CD4-positive, alpha-beta T cell treated with Interleukin-12 subunit alpha and Interleukin-12 subunit beta, for 1 hour (primary cell): ENCODE measurements at regions not wholly inside any gene's neighbourhood (a gene's known extent, or its start where the extent isn't known, plus 50 kb on each side); places are given as distances from the start of the nearest gene placed in this dataset.
"Not testable (repeated sequence)": the region's sequence is repeated elsewhere in the genome, so short reads cannot be mapped to it uniquely, and the experiment has no call there.

Experiments used
- DNase-seq: peaks from one replicate; pipeline ENCODE4 v3.0.0-alpha.2; 2020

DNA sequence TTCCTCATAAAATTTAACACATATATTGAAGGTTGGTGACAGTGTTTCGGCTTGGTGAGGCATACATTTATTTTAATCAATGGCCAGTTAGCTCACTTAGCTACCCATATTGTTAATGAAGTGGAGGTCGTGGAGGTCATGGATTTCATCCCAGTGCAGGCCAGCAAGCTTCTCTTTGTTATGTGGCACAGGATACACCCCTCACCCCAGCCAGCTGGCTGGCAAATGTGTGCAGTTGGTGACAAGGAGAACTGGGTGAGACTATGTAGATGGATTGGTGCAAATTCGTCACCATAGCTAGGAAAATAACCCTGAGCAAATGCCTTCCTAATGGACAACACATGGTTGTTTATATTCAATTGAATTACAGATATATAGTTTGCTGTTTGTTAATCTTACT is 50.5 kb upstream of the FOXP2 start:
- no peak for DNase-seq

DNA sequence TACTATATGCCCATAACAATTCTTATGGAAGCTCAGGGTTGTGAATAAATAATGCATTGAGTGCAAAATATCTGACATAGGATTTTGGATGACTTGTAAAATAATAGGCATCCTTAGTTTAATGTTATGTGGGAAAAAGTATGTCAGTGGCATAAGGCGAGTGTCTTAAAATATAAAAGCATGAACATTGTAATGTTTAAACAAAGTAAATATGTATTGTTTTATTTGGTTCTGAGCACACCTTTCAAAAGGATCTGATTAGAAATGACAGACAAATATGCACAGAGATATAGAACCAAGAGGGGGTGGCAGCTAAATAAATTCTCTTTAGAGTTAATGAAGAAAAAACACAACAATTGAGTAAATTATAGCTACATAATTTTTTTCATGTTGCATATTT is 51.3 kb upstream of the FOXP2 start:
- DNase-seq: no peak

DNA sequence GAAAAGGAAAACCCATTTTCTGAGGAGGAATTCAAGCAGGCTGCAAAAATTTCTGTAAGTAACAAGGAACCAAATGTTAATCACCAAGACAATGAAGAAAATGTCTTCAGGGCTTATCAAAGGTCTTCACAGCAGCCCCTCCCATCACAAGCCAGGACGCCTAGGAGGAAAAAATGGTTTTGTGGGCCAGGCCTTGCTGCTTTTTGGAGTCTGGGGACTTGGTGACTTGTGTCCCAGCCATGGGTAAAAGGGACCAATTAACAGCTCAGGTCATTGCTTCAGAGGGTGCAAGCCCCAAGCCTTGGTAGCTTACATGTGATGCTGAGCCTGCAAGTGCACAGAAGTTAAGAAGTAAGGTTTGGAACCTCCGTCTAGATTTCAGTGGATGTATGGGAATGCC is 55.7 kb upstream of the FOXP2 start:
- no peak for DNase-seq

DNA sequence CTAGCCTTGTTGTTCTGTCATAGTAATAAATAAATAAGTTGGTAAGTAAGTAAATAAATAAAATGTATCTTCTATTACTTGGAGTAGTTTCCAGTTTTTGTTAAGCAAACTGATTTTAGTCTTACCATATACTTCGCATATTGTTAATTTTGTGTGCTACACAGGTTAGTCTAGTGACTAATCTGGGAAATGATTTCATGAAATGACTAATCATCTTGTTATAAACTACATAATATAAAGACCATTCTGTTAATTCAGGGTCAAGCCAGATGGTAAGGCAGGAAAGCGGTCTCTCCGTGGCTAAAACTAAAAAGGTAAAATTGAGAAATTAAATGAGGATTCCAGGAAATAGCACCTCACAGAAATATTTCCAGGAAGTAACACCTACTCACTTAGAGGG is 58.5 kb upstream of the FOXP2 start:
- DNase-seq: no peak

DNA sequence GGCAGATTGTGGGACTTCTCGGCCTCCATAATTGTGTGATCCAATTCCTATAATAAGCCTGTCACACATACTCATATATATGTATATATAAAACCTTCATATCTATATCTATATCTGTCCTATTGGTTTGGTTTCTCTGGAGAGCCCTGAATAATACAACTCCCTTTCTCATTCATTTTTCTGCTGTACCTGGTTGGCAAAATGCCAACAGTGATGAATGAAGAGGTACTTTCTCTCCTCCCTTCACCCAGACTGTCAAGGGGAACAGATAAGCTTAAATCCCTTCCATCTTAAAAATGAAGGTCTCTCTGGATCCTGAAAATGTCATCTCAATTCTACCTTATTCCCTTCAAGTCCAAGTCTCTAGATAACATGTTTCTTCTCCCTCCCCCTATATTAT is 60.3 kb upstream of the FOXP2 start:
- no peak for DNase-seq

DNA sequence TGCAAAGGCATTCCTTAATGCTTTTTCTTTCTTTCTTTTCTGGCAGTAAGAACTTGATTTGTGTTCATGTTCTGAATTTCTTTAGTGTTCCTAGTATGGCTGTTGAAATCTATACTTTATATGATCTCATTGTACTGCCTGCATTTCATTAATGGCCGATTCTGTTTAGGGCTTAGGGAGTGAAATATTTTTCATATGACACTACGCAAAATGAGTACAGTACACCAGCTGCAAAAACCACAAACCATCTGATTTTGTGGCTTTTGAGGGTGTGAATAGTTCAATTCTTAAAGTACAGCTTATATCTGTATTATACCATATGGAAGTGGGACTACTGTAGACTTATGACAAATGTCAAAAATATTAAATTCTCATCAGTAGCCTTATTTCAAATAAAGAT is 69.1 kb upstream of the FOXP2 start:
- no peak for DNase-seq

DNA sequence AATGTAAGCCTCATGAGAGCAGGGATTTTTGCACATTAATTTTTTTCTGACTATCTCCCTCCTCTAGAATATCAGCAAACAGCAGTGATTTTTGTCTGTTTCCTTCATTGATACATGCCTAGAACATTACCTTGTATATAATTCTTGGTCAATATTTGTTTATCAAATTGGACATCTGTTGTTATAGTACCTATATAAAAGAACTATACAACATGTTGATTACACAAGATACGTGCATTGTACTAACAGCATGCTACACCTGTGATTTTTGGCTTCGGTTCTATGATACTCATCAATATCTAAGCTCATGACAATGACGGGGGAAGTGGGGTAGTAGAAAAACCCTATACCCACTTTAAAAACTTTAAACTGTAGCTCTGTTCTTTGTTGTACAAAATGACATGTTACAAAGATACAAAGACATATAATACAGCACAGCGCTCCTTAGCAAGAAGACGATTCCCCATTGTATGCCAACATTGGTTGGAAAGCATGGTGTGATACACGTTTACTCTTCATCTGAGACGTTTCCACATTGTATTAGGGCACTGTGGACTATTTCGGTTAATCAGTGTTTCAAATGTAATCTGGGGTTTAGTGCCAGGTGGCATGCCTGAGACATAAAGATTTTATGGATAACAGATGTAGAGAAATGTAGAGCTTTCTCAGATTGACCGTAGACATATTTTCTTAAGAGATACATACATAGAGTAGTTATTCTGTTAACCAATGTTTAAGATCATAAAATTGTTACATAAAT is 70.5 kb upstream of the FOXP2 start:
- no peak for DNase-seq

DNA sequence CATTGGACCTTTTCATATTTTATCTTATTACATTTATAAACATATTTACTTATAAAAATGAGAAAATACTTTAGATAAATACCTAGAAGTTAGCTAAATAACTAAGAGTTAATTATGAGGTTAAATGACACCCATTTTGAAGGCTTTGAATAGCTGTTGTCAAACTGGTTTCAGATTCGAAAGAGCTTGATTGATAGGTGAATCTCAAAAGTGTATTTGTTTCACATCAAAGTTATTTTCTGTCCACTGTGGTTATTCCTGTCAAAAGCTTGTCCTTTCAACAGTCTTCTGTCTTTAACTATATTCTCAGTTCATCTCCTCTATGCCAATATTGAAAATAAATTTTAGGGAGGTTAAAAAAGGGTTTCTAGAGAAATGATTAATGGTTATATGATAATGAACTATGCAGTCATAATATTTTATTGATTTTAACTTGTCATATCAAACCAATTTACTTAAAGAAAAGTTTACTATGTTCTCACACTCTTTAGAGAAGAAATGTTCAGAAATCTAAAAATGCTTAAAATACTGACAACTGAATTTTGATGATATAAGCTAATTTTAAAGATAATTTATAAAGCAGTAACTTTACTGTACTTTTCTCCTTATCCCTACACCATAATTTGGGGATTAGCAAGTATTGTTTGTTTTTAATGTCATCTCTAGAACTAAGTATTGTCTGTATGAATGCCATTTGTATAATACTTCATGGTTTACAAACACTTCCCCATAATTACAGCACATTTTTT is 72.0 kb upstream of the FOXP2 start:
- DNase-seq: no peak

DNA sequence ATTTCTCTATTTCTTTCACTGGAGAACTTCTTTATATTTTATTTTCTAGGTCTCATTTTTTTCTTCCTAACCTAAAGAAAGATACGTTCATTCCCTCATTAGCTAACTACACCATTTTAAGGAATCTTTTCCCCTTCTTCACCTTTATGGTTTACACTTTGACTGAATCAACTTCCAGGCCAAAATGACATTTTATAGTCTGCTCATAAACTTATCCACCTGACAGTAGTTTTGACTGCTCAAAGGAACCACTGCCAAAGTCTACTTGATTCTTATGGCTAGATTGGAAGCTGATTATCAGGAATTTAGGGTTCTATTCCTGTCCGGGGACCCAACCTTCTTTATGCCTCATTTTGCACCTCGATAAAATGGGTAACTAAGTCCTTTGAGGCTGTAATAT is 73.0 kb upstream of the FOXP2 start:
- DNase-seq: no peak

DNA sequence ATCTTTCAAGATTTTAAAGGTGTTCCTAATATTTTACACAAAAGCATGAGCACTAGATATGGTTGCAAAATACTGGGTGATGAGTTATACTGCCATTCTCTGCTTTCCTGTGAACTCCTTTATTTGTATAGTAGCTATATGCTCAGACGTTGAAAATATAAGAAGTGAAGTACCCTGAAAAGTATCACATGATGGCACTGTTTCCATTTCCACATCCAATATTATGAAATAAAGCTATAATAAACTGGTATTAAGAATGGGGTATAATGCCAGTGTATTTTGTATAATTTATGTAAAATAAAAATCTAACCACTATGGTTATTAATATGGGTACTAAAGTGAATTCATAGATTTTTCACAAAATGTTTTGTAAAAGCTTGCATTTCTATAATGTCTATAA is 79.6 kb upstream of the FOXP2 start:
- DNase-seq: no peak

DNA sequence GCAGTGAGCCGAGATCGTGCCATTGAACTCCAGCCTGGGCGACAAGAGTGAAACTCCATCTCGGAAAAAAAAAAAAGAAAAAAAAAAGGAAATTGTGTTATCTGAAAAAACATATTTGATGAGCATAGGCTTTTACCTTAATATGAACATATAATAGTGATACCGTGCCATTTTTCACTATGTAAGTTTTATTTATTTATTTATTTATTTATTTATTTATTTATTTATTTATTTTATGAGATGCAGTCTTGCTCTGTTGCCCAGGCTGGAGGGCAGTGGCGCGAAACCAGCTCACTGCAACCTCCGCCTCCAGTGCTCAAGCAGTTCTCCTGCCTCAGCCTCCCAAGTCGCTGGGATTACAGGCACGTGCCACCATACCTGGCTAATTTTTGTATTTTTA is 85.2 kb upstream of the FOXP2 start:
- DNase-seq: not testable (repeated sequence)

DNA sequence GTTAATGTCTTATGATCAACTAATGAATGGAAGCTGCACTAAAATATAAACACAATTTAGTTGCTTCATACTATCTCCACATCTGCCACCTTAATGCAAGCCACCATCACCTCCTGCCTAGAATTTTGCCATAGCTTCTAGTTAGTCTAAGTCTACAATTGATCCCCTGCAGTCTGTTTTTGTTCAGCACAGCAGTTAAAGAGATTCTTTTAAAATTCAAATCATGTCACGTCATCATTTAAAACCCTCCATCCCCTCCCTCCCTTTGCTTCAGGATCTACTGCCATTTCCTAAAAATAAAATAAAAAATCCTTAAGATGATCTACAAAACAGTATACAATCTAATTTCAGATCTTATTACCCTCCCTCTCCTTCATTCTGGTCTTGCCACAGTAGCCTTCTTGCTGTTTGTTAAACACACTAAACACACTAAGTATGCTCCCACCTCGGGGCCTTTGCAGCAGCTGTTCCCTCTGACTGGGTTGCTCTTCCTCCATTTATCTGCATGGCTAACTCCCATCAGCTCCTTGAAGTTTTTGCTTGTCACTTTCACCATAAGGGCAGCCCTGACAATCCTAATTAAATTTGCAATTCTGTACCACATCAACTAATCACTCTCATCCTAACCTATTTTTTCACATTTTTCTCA is 97.0 kb upstream of the FOXP2 start:
- DNase-seq: no peak

DNA sequence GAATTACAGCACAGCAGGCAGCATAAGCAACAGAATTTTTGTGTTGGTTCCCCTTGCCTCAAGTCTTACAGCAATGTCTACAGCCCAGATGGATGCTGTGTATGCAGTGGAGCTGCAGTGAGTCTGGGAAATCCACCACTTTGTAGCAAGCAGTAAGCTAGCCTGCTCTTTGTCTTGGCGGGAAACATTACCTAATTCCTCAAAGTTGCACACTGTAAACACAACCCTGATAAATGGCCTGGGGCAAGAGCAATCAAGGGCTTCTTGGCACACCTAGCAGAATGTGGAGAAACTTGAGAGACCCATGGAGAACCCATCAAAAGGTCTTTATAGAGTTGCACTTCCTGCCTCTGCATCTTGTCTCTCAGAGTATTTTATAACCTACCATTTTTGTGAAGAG is 102.0 kb upstream of the FOXP2 start:
- DNase-seq: no peak

DNA sequence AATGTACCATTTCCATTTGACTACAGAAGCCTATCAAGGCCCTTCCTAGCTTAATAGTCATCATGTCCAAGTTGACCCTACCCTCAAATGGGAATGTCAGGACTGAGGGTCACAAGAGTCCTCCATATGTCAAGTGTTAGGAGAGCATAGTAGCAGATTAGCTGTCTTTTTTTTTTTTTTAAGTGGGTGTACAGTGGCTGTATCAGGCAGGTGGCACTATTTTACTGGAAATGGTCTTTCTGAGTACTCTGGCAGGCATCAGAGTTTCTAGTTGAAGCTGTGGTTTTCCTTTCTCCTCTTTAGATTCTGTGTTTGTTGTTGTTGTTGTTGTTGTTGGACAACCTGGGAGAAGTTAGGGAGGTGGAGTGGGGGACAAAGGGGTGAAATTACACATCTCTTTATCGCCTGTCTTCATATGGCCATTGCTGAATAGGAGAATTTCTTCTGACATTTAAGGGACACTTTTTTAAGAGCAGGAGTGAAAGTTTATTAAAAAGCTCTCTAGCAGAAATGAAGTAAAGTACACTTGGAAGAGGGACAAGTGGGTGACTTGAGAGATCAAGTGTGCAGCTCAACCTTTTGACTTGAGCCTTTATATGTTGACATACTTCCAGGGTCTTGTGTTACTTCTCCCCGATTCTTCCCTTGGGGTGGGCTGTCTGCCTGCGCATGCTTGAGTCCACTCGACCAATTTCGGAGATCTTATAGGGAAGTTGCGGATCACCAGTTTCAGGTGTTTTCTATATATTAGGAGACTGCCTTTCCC is 104.1 kb upstream of the FOXP2 start:
- no peak for DNase-seq

DNA sequence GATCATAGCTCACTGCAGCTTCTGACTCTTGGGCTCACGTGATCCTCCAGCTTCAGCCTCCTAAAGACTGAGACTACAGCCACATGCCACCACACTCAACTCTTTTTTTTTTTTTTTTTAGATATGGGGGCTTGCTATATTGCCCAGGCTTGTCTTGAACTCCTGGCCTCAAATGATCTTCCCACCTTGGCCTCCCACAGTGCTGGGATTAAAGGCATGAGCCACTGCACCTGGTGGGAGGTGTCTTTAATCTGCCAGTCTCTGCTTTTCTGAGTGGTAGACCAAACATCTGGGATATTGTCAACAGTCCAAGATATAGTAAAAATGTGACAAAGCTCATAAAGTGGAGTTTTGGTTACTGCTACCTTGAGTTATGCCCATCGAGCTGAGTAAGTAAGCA is 104.9 kb upstream of the FOXP2 start:
- DNase-seq: no peak

DNA sequence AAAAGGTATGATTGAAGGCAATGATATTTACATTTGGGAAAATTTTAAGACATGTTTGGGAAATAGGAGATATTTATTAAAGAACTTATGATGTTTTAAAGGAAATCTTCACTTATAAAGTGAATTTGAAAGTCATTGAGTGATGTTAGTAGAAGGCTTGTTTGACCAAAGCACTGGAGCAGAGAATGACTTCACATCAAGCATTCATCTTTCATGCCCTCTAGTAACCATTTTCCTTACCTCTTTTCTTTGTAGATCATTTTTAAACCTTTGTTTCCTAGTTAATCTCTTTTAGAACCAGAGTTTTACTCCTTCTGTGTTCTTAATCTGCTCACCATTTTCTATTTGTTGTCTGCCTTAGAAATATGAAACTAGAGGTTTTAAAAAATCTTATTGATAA is 111.3 kb upstream of the FOXP2 start:
- no peak for DNase-seq

DNA sequence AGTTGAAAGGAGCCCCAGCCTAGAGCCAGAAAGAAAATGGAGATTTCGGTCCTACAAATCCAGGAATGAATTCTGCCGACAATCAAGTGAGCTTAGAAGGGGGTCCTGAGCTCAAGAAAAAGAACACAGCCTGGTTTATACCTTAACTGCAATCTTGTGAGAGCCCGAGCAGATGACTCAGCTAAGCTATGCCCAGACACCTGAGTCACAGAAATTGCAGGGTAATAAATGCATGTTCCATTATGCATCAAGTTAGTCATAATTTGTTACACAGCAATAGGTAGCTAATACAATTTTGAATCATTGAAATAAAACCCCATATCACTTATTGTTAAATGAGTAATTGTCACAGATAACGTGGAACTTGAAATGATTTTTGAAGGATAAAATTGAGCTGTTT is 111.8 kb upstream of the FOXP2 start:
- DNase-seq: no peak

DNA sequence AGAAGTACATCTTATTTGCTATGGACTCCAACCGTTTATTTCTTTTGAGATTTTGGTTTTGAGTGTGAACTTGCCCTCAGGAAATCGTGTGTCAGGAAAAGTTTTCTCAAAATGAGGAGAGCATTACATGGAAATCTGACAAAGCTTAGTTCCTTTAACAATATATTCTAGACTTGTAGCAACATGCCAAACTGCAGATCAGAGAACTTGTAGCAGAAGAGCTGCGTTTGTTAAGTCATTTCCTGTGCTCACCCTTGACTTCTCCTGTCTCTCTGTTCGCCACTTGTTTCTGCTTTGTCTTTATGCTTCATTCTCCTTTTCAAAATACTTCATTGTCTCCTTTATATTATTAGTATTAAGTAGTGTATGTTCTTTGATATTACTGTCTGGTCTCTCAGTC is 116.6 kb upstream of the FOXP2 start:
- DNase-seq: no peak

DNA sequence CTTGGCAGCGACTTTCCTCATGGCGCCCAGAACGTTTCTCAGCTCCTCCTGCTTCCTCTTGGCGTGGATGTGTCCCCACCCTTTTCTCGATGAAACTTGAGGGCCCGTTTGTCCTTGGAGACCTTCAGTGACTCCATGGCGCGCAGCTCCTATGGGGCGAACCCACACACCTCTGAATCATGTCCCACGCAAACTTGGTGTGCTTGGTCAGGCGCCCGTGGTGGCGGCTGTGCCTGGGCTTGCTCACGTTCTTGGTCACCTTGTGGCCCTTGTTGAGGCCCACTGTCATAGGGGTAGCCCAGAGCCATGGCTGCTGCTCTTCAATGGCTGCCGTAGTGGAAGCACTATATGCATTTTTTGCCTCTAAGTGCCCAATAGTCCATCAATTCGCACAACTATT is 117.5 kb upstream of the FOXP2 start:
- DNase-seq: no peak

DNA sequence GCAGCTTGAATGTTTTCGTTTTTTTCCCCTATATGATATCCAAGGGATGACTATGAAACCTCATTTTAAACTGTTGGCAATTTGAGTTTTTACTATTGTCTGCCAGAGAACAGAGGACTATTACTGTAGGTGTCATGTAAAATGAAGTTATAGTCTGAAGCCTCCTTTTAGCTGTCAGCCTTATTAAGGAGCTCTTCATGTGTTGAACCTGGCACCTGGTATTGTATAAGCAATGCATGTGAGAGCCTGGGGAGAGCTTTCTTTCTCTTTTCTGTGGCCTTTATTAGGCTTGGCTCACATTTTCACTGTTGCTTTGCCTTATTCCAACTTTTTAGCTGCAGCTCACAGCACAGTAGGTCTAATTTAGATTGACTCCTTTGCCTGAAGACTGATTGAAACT is 119.1 kb upstream of the FOXP2 start:
- DNase-seq: no peak

DNA sequence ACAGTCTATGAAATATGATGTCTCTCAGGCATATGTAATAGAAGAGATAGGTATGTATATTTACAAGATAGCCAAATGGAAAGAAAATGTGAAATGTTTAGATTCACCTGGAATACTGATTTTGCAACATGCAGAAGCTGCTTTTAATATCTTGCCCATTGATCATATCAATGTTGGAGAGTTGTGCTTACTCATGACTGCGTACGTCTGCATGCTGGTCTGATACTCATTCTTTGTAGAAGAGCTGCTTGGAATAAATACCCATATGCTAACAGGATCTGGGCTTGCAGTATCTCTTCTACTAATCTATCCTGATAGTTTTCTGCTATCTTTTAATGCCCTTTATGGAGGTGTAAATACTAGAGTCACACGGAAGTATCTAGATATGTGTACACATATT is 120.6 kb upstream of the FOXP2 start:
- DNase-seq: no peak

DNA sequence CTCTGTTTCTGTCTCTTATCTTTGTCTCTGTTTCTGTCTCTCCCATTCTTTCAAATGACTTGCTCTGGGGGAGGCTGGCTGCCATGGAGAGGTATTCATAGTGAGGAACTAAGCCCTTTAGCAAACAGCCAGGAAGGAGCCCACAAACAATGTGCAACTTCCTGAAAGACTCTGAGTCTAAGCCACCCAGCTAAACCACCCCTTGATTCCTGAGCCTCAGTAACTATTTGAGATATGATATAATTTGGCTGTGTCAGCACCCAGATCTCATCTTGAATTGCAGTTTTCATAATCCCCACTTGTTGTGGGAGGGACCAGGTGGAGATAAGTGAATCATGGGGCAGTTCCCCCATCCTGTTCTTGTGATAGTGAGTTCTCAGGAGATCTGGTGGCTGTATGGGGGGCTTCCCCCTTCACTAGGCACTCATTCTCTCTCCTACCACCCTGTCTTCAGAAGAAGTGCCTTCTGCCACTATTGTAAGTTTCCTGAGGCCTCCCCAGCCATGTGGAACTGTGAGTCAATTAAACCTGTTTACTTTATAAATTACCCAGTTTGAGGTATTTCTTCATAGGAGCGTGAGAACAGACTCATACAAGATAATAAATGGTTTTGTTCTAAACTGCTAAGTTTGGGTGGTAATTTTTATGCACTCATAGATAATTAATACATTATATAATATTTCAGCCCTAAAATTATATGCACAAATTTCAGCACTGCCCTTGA is 121.2 kb upstream of the FOXP2 start:
- DNase-seq: no peak

DNA sequence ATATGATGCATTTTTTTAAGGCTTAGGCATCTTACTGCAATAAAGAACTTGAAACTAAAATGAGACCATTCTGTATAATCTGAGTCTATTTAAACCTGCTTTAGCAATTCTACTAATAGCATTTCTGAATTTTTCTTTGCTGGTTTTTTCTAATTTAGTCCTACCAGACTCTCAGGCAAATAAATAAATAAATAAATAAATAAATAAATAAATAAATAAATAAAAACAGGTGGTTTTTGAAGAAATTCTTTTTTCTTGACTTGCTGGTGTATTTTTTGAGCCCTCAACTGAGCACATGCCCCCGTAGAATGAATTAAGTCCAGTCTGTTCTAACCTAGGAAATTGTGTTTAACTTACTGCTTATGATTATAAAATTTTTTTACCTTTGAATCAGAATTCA is 134.7 kb upstream of the FOXP2 start:
- DNase-seq: no peak
